HEK293 (cell line): ENCODE measurements at regions not wholly inside any gene's neighbourhood (a gene's known extent, or its start where the extent isn't known, plus 50 kb on each side); places are given as distances from the start of the nearest gene placed in this dataset.
"Not testable (repeated sequence)": the region's sequence is repeated elsewhere in the genome, so short reads cannot be mapped to it uniquely, and the experiment has no call there.

Source experiments
- BCL11A ChIP-seq: fragments of 450-650 bp; formaldehyde crosslinking; IDR thresholded peaks from 2 replicates; pipeline ENCODE4 v1.5.1; 2016; ENCODE audit warnings: low read depth, missing biosample characterization, missing genetic modification characterization
- CTCF ChIP-seq: fragments of 450-650 bp; formaldehyde crosslinking; IDR thresholded peaks from 2 replicates; pipeline ENCODE4 v1.5.1; 2016; ENCODE audit warnings: missing biosample characterization, missing genetic modification characterization
- KLF10 ChIP-seq: fragments of 450-650 bp; IDR thresholded peaks from 2 replicates; pipeline ENCODE4 v1.5.1; 2018; ENCODE audit warnings: missing biosample characterization, mild to moderate bottlenecking, missing genetic modification characterization
- RBAK ChIP-seq: fragments of 450-650 bp; formaldehyde crosslinking; IDR thresholded peaks from 2 replicates; pipeline ENCODE4 v1.5.1; 2016; ENCODE audit warnings: missing biosample characterization, missing genetic modification characterization
- SETDB1 ChIP-seq: IDR thresholded peaks from one replicate; pipeline ENCODE4 v1.6.1; 2017; ENCODE audit warnings: mild to moderate bottlenecking, low read length, moderate library complexity, mixed read lengths; ENCODE audit not compliant: insufficient read length
- SP2 ChIP-seq: fragments of 450-650 bp; formaldehyde crosslinking; IDR thresholded peaks from 2 replicates; pipeline ENCODE4 v1.5.1; 2016; ENCODE audit warnings: missing biosample characterization, missing genetic modification characterization
- ZNF146 ChIP-seq: fragments of 450-650 bp; formaldehyde crosslinking; IDR thresholded peaks from 2 replicates; pipeline ENCODE4 v1.5.1; 2016; ENCODE audit warnings: missing biosample characterization, missing genetic modification characterization
- ZNF658 ChIP-seq: fragments of 450-650 bp; formaldehyde crosslinking; IDR thresholded peaks from 2 replicates; pipeline ENCODE4; 2016; ENCODE audit warnings: missing biosample characterization, missing genetic modification characterization
- ZNF792 ChIP-seq: fragments of 450-650 bp; formaldehyde crosslinking; IDR thresholded peaks from 2 replicates; pipeline ENCODE4 v1.5.1; 2016; ENCODE audit warnings: missing biosample characterization, missing genetic modification characterization

DNA sequence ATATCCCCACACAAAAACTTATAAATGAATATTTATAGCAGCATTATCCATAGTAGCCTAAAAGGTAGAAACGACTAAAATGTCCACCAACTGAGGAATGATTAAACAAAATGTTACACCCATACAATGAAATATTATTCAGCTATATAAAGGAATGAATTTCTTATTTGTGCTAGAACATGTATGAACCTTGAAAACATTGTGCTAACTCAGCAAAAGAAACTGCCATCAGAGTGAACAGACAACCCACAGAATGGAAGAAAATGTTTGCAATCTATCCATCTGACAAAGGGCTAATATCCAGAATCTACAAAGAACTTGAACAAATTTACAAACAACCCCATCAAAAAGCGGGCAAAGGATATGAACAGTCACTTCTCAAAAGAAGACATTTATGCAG, 155.3 kb upstream of the DIAPH2 start:
- TF ChIP-seq ZNF146 (tag by site-specific recombination); CTCF; SP2; SETDB1; BCL11A; RBAK (tag by site-specific recombination); ZNF792 (tag by site-specific recombination); ZNF658; KLF10 (tag by site-specific recombination): not testable (repeated sequence)
